Sigmoid colon (tissue), 6 donors: ENCODE measurements at regions not wholly inside any gene's neighbourhood (a gene's known extent, or its start where the extent isn't known, plus 50 kb on each side); places are given as distances from the start of the nearest gene placed in this dataset.

Experiments used
- DNase-seq: peaks from one replicate; pipeline ENCODE4 v3.0.0-alpha.2; 2019
- H3K27ac ChIP-seq, 4 donors: fragments of 200-600 bp; sonication (generic); one replicate each; pipeline ENCODE4 v1.5.1; 2016 to 2019; ENCODE audit warnings: mild to moderate bottlenecking in 1 of 4
- H3K27me3 ChIP-seq, 3 donors: fragments of 200-600 bp; sonication (generic); one replicate each; pipeline ENCODE4 v1.5.1; 2019; ENCODE audit warnings: mild to moderate bottlenecking in 1 of 3
- H3K36me3 ChIP-seq, 4 donors: fragments of 200-600 bp; sonication (generic); one replicate each; pipeline ENCODE4 v1.5.1; 2016 to 2019
- H3K4me1 ChIP-seq, 4 donors: fragments of 200-600 bp; sonication (generic); one replicate each; pipeline ENCODE4 v1.5.1; 2017 to 2019
- H3K4me3 ChIP-seq, 4 donors: fragments of 200-600 bp; sonication (generic); one replicate each; pipeline ENCODE4 v1.5.1; 2017 to 2019; ENCODE audit warnings: mild to moderate bottlenecking in 2 of 4, moderate library complexity in 1 of 4
- H3K9me3 ChIP-seq, 4 donors: fragments of 200-600 bp in 3 of 4; sonication (generic) in 3 of 4; one replicate each; pipeline versions ENCODE4 v1.5.1 to v1.6.1; 2013 to 2019
- EP300 ChIP-seq, 4 donors: sonication (generic); formaldehyde crosslinking; IDR thresholded peaks; one replicate each; pipeline ENCODE4 v1.6.1; 2017; ENCODE audit warnings: antibody characterized with exemption in 4 of 4
- POLR2A ChIP-seq, 2 donors: fragments of 450-650 bp; IDR thresholded peaks; one replicate each; pipeline ENCODE4 v1.6.1; 2016; ENCODE audit warnings: antibody characterized with exemption in 2 of 2, mild to moderate bottlenecking in 2 of 2, moderate library complexity in 2 of 2
- POLR2AphosphoS5 ChIP-seq, 4 donors: sonication (generic); formaldehyde crosslinking; IDR thresholded peaks; one replicate each; pipeline ENCODE4 v1.6.1; 2017; ENCODE audit warnings: antibody characterized with exemption in 4 of 4
- WGBS, 2 donors: extraction: QIAGEN DNeasy Blood & Tissue Kit; methylation state at CpG; one replicate each; pipeline ENCODE4 v1.1.7; 2013; 5-methylcytosine and 5-hydroxymethylcytosine counted together
- intact Hi-C: fragments of 100-400 bp; cut with DNase I; formaldehyde crosslinking; loops from one replicate; pipeline ENCODE4 v1.15.1; 2023
- TF ChIP-seq, protein P1 (sequence below), 4 experiments: fragments of 450-650 bp in 3 of 4; fragments of 200-600 bp in 1 of 4; IDR thresholded peaks; one replicate each; pipeline ENCODE4 v1.5.1; 2016 to 2019; ENCODE audit warnings: antibody characterized with exemption in 4 of 4, mild to moderate bottlenecking in 3 of 4, moderate library complexity in 2 of 4
- donor health status: healthy with polysubstance abuse.
- donor health status: healthy.

DNA sequence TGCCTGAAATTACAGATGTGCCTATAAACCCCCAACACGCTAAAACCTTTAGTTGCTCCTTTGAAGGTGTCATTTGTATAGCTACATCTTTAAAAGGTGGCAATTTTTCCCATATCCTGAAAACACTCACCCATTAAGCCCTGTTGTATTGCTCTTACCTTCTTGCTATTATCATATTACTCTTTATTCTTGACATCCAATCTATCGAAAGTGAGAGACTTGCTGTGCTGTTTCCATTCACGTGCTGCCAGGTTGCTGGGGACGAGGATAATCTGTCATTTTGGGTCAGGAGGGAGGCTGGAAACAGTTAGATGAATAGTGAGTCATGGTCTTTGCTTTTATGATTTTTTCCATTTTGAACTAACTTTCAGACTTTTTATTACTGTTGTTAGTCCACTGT, 213.0 kb upstream of the PRMT6 start:
- no peak for DNase-seq

DNA sequence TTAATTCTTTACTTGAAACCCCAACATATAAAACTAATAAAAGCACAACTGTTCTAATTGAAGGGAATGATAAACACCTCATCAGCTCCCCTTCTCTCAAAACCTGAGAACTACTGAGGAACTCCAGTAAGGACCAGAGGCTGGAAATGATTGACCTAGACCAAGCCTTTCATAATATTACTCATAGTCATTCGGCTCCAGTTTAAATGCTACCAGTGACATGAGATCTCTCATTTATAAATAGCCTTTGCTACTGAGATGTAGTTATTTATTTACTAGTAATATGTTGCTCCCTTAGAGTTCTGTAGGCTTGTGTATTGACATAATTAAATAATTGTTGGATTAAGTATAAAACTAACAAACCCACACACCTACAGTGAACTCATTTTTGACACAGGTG, 209.8 kb upstream of the PRMT6 start:
- H3K27ac ChIP-seq = no peak overlapping the region
- no peak for DNase-seq
- no peaks in the 10 kb centered on the region for H3K4me1 ChIP-seq
- no peaks in the 10 kb centered on the region for H3K27me3 ChIP-seq
- 79 to 88% methylated on average over 1 of the region's 1 CpG for WGBS, 2 donors
- no peaks in the 10 kb centered on the region for H3K36me3 ChIP-seq
- H3K4me3 ChIP-seq = no peak overlapping the region
- no peaks in the 10 kb centered on the region for H3K9me3 ChIP-seq
- intact Hi-C loops = no loop called here
- TF ChIP-seq POLR2A (IDR thresholded peaks at IDR 0.05) = no peak
- TF ChIP-seq, protein P1, sequence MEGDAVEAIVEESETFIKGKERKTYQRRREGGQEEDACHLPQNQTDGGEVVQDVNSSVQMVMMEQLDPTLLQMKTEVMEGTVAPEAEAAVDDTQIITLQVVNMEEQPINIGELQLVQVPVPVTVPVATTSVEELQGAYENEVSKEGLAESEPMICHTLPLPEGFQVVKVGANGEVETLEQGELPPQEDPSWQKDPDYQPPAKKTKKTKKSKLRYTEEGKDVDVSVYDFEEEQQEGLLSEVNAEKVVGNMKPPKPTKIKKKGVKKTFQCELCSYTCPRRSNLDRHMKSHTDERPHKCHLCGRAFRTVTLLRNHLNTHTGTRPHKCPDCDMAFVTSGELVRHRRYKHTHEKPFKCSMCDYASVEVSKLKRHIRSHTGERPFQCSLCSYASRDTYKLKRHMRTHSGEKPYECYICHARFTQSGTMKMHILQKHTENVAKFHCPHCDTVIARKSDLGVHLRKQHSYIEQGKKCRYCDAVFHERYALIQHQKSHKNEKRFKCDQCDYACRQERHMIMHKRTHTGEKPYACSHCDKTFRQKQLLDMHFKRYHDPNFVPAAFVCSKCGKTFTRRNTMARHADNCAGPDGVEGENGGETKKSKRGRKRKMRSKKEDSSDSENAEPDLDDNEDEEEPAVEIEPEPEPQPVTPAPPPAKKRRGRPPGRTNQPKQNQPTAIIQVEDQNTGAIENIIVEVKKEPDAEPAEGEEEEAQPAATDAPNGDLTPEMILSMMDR (IDR thresholded peaks at IDR 0.05) = no peak
- no peak for TF ChIP-seq POLR2AphosphoS5 (IDR thresholded peaks at IDR 0.05)
- TF ChIP-seq EP300 (IDR thresholded peaks at IDR 0.05) = no peak

More for the DNA sequence above, 213.0 kb upstream of the PRMT6 start:
- intact Hi-C loops = no loop called here
- H3K9me3 ChIP-seq = no peaks in the 10 kb centered on the region
- no peaks in the 10 kb centered on the region for H3K27me3 ChIP-seq
- no peaks in the 10 kb centered on the region for H3K36me3 ChIP-seq
- H3K4me3 ChIP-seq = no peak overlapping the region
- no peak overlapping the region for H3K27ac ChIP-seq
- TF ChIP-seq EP300 (IDR thresholded peaks at IDR 0.05) (no peak), POLR2AphosphoS5 (IDR thresholded peaks at IDR 0.05) (no peak), POLR2A (IDR thresholded peaks at IDR 0.05) (no peak)
- TF ChIP-seq, protein P1 (IDR thresholded peaks at IDR 0.05) = no peak
- 46 to 61% methylated on average over 4 of the region's 4 CpGs for WGBS, 2 donors
- no peaks in the 10 kb centered on the region for H3K4me1 ChIP-seq

DNA sequence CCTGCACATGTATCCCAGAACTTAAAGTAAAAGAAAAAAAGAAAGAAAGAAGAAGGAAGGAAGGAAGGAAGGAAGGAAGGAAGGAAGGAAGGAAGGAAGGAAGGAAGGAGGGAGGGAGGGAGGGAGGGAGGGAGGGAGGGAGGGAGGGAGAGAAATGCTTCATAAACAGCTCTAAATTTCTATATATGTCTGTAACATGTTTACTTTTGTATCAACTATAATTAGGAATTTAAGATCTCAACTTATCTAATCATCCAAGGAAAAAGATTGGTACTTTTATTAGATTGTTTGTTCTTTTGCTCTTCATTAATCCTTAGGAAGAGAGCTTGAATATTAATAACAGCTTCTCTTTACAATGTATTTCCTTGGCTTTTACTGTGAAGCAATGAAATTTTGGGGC, 195.4 kb upstream of the PRMT6 start:
- DNase-seq = no peak
- TF ChIP-seq POLR2A (IDR thresholded peaks at IDR 0.05) = no peak
- Histone ChIP-seq H3K36me3 (no peaks in the 10 kb centered on the region), H3K27me3 (no peaks in the 10 kb centered on the region), H3K27ac (no peak overlapping the region), H3K4me3 (no peak overlapping the region), H3K4me1 (no peaks in the 10 kb centered on the region), H3K9me3 (no peaks in the 10 kb centered on the region)
- intact Hi-C loops = no loop called here

DNA sequence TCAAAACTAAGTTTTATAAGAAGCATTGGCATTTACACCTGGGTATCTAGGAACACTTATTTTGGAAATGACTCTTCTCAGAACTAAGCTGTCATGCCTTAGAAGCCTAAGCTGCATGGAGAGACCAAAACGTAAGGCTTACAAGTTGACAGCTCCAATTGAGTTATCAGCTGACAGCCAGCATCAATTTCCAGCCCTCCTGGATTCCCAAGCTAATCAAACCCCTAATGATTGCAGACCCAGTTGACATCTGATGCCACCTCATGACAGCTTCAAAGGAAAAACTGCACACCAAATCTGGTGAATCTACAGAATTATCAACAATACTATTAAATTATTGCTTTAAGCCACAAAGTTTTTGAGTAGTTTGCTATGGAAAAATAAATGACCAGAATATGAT, 187.6 kb upstream of the PRMT6 start:
- no peak for DNase-seq
- intact Hi-C loops = no loop called here
- no peaks in the 10 kb centered on the region for H3K27me3 ChIP-seq
- no peaks in the 10 kb centered on the region for H3K36me3 ChIP-seq
- H3K9me3 ChIP-seq = no peaks in the 10 kb centered on the region
- no peak overlapping the region for H3K4me3 ChIP-seq
- 51 to 60% methylated on average over 1 of the region's 1 CpG for WGBS, 2 donors
- no peak overlapping the region for H3K27ac ChIP-seq
- H3K4me1 ChIP-seq = no peaks in the 10 kb centered on the region
- TF ChIP-seq EP300 (IDR thresholded peaks at IDR 0.05) (no peak), POLR2AphosphoS5 (IDR thresholded peaks at IDR 0.05) (no peak), POLR2A (IDR thresholded peaks at IDR 0.05) (no peak)
- TF ChIP-seq, protein P1 (IDR thresholded peaks at IDR 0.05) = no peak

DNA sequence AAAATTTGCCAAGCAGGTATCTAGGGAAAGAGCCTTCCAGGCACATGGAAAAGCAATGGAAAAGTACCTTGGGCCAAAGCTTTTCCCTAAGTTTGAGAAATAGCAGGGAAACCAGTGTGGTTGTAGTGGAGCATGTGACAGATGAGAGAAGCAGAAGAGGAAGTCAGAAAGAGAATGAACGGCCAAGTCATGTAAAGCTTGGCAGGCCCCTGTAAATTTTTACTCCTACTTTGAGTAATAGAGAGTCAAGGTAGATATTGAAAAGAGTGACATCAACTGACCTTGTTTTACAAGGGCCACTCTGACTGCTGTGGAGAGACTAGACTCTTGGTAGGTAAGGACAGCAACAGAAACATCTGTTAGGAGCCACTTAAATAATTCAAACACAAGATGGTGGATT, 180.9 kb upstream of the PRMT6 start:
- H3K36me3 ChIP-seq = no peaks in the 10 kb centered on the region
- peaks cover 0 to 18% (median 15%) of the 10 kb centered on the region in 4 donors for H3K4me1 ChIP-seq
- H3K9me3 ChIP-seq = no peaks in the 10 kb centered on the region
- 0 to 38% methylated on average over 1 of the region's 1 CpG for WGBS, 2 donors
- H3K27me3 ChIP-seq = no peaks in the 10 kb centered on the region
- DNase-seq = no peak
- intact Hi-C loops = loop anchor here (5.0 kb wide), 1 partner anchor 43 kb away; no protein-coding TSS in a partner anchor
- H3K4me3 ChIP-seq = no peak overlapping the region
- TF ChIP-seq, protein P1 (IDR thresholded peaks at IDR 0.05) = no peak
- TF ChIP-seq POLR2AphosphoS5 (IDR thresholded peaks at IDR 0.05) (no peak), POLR2A (IDR thresholded peaks at IDR 0.05) (no peak), EP300 (IDR thresholded peaks at IDR 0.05) (no peak)
- no peak overlapping the region for H3K27ac ChIP-seq
